ENCODE measurements at regions not wholly inside any gene's neighbourhood (a gene's known extent, or its start where the extent isn't known, plus 50 kb on each side); places are given as distances from the start of the nearest gene placed in this dataset.

DNA sequence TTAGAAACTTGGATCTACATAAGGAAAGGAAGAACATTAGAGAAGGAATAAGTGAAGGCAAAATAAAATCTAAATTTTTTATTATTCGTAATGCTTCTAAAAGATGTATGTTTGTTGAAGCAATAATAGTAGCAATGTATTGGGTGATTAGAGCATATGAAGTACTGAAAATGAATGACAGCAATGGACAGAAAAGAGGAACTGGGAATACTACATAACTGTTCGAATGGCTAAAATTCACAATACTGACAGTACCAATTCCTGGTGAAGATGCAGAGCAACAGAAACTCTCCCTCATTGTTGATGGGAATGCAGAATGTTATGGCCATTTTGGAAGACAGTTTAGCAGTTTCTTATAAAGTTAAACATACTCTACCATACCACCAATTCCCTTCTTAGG is 177.3 kb upstream of the SPEF2 start:
- H3K9ac ChIP-seq (ENCODE audit: low read length in 3 of 3): no peak overlapping the region
- H3K4me3 ChIP-seq (ENCODE audit: low read length in 3 of 3): no peak overlapping the region
- DNase-seq (no peak), FAIRE-seq (no peak)
- TF ChIP-seq, protein P1, sequence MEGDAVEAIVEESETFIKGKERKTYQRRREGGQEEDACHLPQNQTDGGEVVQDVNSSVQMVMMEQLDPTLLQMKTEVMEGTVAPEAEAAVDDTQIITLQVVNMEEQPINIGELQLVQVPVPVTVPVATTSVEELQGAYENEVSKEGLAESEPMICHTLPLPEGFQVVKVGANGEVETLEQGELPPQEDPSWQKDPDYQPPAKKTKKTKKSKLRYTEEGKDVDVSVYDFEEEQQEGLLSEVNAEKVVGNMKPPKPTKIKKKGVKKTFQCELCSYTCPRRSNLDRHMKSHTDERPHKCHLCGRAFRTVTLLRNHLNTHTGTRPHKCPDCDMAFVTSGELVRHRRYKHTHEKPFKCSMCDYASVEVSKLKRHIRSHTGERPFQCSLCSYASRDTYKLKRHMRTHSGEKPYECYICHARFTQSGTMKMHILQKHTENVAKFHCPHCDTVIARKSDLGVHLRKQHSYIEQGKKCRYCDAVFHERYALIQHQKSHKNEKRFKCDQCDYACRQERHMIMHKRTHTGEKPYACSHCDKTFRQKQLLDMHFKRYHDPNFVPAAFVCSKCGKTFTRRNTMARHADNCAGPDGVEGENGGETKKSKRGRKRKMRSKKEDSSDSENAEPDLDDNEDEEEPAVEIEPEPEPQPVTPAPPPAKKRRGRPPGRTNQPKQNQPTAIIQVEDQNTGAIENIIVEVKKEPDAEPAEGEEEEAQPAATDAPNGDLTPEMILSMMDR (IDR thresholded peaks at IDR 0.05; ENCODE audit: borderline replicate concordance, extremely low read depth, insufficient read depth): no peak
- H3K36me3 ChIP-seq (ENCODE audit: control insufficient read depth in 2 of 3, insufficient read depth in 3 of 3, low read length in 3 of 3): no peaks in the 10 kb centered on the region
- no peaks in the 10 kb centered on the region for H3K9me3 ChIP-seq (ENCODE audit: control insufficient read depth in 2 of 3, insufficient read depth in 1 of 3, low read length in 3 of 3)
- no peaks in the 10 kb centered on the region for H3K4me1 ChIP-seq (ENCODE audit: control insufficient read depth in 2 of 3, insufficient read depth in 2 of 3, low read depth in 1 of 3, low read length in 3 of 3)
- intact Hi-C loops (cut with DNase I): no loop called here
- no peaks in the 10 kb centered on the region for H3K27me3 ChIP-seq (ENCODE audit: control insufficient read depth, insufficient read depth, low read length)
- H3K27ac ChIP-seq (ENCODE audit: low read depth in 2 of 2, low read length in 2 of 2): no peak overlapping the region

DNA sequence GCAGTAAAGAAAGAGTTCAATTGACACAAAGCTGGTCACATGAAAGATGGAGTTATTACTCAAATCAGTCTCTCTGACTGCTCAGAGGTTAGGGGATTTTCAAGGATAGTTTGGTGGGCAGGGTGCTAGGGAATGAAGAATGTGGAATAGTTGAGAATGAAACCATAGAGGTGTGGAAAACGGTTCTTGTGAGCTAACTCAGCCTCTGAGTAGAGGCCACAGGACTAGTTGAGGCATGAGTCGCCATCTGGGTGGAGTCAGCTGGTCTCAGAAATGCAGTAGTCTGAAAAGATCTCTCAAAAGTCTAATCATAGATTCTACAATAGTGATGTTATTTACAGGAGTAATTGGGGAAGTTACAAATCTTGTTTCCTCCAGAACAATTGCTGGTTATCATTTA is 178.9 kb upstream of the SPEF2 start:
- no peak overlapping the region for H3K27ac ChIP-seq (ENCODE audit: low read depth in 2 of 2, low read length in 2 of 2)
- TF ChIP-seq, protein P1 (IDR thresholded peaks at IDR 0.05; ENCODE audit: borderline replicate concordance, extremely low read depth, insufficient read depth): no peak
- intact Hi-C loops (cut with DNase I): no loop called here
- FAIRE-seq (no peak), DNase-seq (no peak)
- no peak overlapping the region for H3K4me3 ChIP-seq (ENCODE audit: low read length in 3 of 3)
- H3K9me3 ChIP-seq (ENCODE audit: control insufficient read depth in 2 of 3, insufficient read depth in 1 of 3, low read length in 3 of 3): no peaks in the 10 kb centered on the region
- no peak overlapping the region for H3K9ac ChIP-seq (ENCODE audit: low read length in 3 of 3)
- H3K4me1 ChIP-seq (ENCODE audit: control insufficient read depth in 2 of 3, insufficient read depth in 2 of 3, low read depth in 1 of 3, low read length in 3 of 3): no peaks in the 10 kb centered on the region
- no peaks in the 10 kb centered on the region for H3K36me3 ChIP-seq (ENCODE audit: control insufficient read depth in 2 of 3, insufficient read depth in 3 of 3, low read length in 3 of 3)
- H3K27me3 ChIP-seq (ENCODE audit: control insufficient read depth, insufficient read depth, low read length): no peaks in the 10 kb centered on the region

DNA sequence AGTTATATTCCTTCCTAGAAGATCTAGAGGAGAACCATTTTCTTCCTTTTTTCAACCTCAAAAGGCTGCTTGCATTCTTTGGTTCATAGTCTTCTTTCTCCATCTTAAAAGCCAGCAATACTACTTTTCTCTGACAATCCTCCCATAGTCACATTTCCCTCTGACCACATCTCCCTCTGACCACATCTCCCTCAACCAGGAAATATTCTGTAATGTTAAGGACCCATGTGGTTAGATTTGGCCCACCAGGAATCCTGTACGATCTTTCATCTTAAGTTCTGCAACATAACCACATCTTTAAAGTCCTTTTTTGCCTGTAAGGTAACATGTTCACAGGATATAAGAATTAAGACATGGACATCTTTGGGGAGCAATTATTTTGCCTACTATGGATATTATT is 179.4 kb upstream of the SPEF2 start:
- Histone ChIP-seq H3K4me1 (ENCODE audit: control insufficient read depth in 2 of 3, insufficient read depth in 2 of 3, low read depth in 1 of 3, low read length in 3 of 3) (no peaks in the 10 kb centered on the region), H3K36me3 (ENCODE audit: control insufficient read depth in 2 of 3, insufficient read depth in 3 of 3, low read length in 3 of 3) (no peaks in the 10 kb centered on the region), H3K27ac (ENCODE audit: low read depth in 2 of 2, low read length in 2 of 2) (no peak overlapping the region), H3K9ac (ENCODE audit: low read length in 3 of 3) (no peak overlapping the region), H3K9me3 (ENCODE audit: control insufficient read depth in 2 of 3, insufficient read depth in 1 of 3, low read length in 3 of 3) (no peaks in the 10 kb centered on the region), H3K27me3 (ENCODE audit: control insufficient read depth, insufficient read depth, low read length) (no peaks in the 10 kb centered on the region), H3K4me3 (ENCODE audit: low read length in 3 of 3) (no peak overlapping the region)
- FAIRE-seq: no peak
- no peak for DNase-seq
- TF ChIP-seq, protein P1 (IDR thresholded peaks at IDR 0.05; ENCODE audit: borderline replicate concordance, extremely low read depth, insufficient read depth): no peak
- intact Hi-C loops (cut with DNase I): no loop called here

DNA sequence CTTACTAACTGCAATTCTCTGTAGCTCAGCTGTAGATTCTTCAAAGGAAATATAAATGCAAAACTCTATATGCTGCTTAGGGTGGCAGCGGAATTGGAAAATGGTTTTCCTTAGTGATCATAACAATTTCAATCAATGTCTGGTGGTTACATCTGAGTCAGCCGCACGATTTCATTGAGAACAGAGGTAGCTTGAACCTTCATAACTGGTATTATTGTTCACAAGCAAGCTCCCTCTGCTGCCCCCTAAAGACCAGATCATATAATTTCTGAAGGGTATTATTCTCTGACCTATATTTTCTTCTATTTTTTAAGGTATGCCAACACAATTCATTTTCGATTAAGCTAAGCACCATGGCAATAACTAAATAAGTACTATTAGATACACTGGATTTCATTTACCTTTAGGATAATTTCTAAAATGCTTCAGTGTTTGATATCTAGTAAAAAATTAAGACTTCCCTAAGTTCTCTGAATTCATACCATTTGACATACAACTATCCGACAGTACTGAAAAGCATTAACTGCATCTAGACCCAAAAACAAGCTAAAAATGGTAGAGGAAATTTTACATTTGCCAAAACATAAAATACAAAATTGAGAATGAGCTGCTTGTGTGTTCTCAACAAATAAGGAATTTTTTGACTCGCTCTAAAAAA is 181.1 kb upstream of the SPEF2 start:
- FAIRE-seq: no peak
- H3K4me3 ChIP-seq (ENCODE audit: low read length in 3 of 3): no peak overlapping the region
- no peak overlapping the region for H3K9ac ChIP-seq (ENCODE audit: low read length in 3 of 3)

More for the DNA sequence above, 181.1 kb upstream of the SPEF2 start:
- intact Hi-C loops (cut with DNase I): no loop called here
- no peaks in the 10 kb centered on the region for H3K36me3 ChIP-seq (ENCODE audit: control insufficient read depth in 2 of 3, insufficient read depth in 3 of 3, low read length in 3 of 3)
- no peaks in the 10 kb centered on the region for H3K4me1 ChIP-seq (ENCODE audit: control insufficient read depth in 2 of 3, insufficient read depth in 2 of 3, low read depth in 1 of 3, low read length in 3 of 3)
- TF ChIP-seq, protein P1 (IDR thresholded peaks at IDR 0.05; ENCODE audit: borderline replicate concordance, extremely low read depth, insufficient read depth): peak; percentile 42
- no peaks in the 10 kb centered on the region for H3K27me3 ChIP-seq (ENCODE audit: control insufficient read depth, insufficient read depth, low read length)
- DNase-seq: peak in 2 of 5 donors; percentile 26 to 65
- H3K27ac ChIP-seq (ENCODE audit: low read depth in 2 of 2, low read length in 2 of 2): no peak overlapping the region
- H3K9me3 ChIP-seq (ENCODE audit: control insufficient read depth in 2 of 3, insufficient read depth in 1 of 3, low read length in 3 of 3): no peaks in the 10 kb centered on the region
